GM10266 (cell line): ENCODE measurements at regions not wholly inside any gene's neighbourhood (a gene's known extent, or its start where the extent isn't known, plus 50 kb on each side); places are given as distances from the start of the nearest gene placed in this dataset.

Experiments used
- DNase-seq: peaks from one replicate; pipeline ENCODE4 v3.0.0; 2012; ENCODE audit errors: extremely low spot score
- CTCF ChIP-seq: IDR thresholded peaks from 2 replicates; pipeline ENCODE4 v1.5.1; 2012; ENCODE audit warnings: mild to moderate bottlenecking, low read depth; ENCODE audit not compliant: control insufficient read depth, insufficient read depth; ENCODE audit errors: missing control alignments

- no peak for TF ChIP-seq CTCF
- no peak for DNase-seq
These were observed 88.6 kb downstream of the FOXA2 start for GRCh38 chr20:22495789-22496188.

GRCh38 chr20:22495172-22495571 is 89.2 kb downstream of the FOXA2 start:
- no peak for TF ChIP-seq CTCF
- DNase-seq = no peak

GRCh38 chr20:22492497-22492896 is 91.9 kb downstream of the FOXA2 start:
- DNase-seq = no peak
- TF ChIP-seq CTCF = no peak

GRCh38 chr20:22491194-22491505 is 93.2 kb downstream of the FOXA2 start:
- no peak for TF ChIP-seq CTCF

GRCh38 chr20:22490287-22491193 is 93.8 kb downstream of the FOXA2 start:
- TF ChIP-seq CTCF = no peak
- DNase-seq = no peak

More at GRCh38 chr20:22491194-22491505, 93.2 kb downstream of the FOXA2 start:
- DNase-seq = no peak

GRCh38 chr20:22489626-22490286 is 94.6 kb downstream of the FOXA2 start:
- DNase-seq = no peak
- no peak for TF ChIP-seq CTCF

- no peak for DNase-seq
- TF ChIP-seq CTCF = no peak
These were observed 104.0 kb downstream of the FOXA2 start for GRCh38 chr20:22480336-22480735.
